ENCODE measurements at regions not wholly inside any gene's neighbourhood (a gene's known extent, or its start where the extent isn't known, plus 50 kb on each side); places are given as distances from the start of the nearest gene placed in this dataset.

DNA sequence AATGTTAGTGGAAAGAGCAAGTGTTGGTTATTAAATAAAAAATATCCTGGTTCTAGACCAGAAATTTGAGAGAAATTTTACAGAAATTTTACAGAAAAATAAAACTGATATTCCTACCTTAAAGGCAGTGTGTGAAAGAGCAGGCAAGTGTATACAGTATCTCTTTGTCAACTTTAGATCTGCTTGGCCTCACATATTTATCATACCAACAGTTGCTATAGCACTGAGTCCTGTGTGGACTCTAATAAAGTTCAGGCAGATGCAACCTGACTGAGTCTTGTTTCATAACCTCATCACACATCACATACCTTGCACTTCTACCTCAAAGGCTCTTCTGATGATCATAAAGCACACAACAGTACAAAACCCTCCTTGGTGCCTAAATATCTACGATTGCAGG, 552.4 kb upstream of the PCDH15 start:
- DNase-seq: no peak

DNA sequence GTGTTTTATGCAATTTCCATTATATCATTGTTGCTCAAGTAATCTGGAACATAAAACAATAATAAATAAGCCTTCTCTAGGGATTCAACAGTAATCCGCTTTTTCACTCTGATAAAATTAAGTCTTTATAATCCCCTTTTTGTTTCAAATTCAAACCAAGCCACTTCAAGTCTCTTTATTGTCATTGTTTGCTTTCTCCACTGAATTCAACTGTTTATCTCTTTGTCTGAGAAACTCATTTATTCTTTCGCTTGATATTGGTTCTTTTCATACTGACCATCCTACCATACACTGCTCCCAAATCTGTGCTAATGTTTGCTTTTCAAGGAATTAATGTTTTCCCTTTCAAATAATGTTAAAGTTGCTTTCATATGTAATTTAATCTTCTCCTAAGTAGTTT, 550.4 kb upstream of the PCDH15 start:
- DNase-seq: no peak

DNA sequence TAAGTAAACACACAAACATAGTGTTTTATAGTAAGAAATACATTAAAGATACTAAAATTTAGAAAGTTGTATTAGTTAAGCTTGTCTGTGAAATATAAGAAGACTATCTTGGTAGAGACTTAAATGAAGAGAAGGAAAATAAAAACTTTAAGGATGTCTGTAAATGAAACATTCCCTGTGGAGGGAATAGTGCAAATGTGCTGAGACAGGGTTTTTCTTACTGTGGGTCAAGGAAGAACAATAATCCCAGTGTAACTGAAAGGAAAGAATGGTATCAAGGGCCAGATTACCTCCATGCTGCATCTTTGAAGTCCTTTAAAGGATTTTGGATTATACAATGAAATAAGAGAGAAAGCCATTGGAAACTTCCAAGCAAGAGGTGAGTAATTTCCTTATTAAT, 547.5 kb upstream of the PCDH15 start:
- DNase-seq: no peak

DNA sequence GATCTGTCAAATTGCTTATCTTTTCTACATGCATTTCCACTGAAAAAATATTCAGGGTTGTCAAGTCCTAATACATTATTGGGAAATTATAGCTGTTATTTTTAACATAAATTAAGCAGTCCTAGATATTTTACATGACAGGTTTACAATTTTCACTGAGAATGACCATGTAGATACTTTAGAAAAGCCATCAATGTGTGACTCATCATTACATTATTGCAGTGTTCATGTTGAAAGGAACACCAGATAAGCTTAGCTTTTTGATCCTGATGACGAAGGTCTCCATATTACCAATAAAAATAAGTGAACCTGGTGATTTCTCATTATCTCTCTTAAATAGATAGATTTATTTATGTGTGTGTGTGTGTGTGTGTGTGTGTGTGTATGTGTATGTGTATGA, 529.5 kb upstream of the PCDH15 start:
- DNase-seq: no peak

DNA sequence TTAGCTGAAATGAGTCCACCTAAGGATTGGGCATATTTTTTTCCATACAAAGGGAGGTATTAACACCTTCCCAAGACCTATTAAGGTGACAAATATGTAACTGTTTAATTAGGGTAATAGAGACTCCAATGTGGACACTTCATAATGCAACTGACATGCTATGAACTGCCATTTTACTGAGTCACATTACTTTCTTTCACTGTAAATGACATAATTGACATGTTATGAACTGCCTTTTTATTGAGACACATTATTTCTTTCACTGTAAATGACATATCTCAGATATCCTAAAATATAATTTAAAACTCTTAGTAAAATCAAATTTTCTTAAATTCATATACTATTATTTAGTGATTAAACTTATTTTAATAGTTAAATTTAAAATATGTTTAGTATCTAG, 528.8 kb upstream of the PCDH15 start:
- no peak for DNase-seq

DNA sequence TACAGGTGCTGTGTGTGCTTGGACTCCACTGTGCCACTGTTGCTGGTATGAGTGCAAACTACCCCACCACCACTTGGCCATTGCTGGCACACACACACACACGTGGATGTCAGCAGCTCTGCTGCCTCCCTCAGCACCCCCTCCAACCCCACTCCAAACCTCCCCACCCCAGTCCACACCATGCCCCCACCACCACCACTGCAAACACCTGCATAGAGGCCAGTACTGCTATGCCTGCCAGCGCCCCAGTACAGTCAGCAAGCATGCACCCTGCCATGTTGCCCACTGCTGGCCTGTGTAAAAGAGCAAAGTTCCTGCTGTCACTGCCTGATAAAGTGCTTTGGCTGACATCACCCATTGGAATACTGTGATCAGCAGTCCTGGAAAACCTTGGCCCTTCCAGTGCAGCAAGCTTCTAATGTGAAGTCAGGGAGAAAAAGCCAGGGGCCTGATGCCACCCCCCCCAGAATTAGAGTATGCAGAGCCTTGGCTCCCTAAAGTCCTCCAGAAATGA, 519.2 kb upstream of the PCDH15 start:
- no peak for DNase-seq

DNA sequence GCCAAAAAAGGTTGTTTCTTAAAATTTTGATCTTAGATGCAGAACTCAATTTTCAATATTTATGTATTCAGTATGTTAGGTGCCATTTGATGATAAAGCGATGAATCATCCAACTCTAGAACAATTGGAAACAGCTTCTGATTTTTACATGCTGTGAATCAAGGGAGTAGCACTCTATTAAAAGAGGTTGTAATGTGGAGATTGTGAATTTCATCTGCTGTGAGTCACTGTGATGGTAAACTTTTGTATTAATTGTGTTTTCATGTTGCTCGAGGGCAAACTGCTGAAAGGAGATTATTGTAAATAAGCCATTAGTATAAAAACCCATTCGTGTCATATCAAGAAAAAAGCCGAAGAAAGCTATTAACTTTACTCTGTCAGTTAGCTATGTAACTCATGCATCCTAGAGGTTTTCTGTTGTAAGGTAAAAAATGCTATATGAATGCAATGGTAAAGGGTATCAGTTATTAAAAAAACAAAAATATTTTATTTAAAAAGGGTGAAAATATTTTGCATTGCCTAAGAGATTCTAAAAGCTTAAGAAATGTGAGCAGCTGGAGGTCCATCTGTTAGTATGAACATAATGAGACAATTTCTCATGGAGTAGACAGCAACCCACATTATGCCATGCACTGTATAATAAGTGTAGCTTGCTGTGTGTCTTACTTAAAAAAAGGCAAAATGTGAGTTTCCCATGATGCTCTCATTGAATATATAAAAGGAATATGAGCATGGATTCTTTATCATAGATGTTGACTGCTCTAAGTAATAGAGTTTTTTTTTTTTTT, 511.0 kb upstream of the PCDH15 start:
- no peak for DNase-seq

DNA sequence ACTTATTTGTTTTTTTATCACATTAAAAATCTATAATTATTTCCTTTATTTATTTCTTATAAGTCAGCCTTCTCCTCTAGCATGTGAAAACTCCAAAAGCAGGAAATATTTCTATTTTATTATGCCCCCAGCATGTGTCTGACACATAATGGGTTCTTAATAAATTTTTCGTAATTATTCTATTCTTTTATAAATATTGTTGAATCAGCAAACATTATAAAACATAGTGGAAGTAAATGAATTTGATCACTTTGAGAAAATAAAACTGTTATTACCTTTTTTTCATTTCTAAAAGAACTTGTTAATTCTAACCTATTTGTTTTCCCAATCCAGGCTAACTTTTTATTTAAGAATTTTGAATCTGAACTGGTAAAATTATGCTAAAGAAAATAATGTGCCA, 509.1 kb upstream of the PCDH15 start:
- DNase-seq: no peak

DNA sequence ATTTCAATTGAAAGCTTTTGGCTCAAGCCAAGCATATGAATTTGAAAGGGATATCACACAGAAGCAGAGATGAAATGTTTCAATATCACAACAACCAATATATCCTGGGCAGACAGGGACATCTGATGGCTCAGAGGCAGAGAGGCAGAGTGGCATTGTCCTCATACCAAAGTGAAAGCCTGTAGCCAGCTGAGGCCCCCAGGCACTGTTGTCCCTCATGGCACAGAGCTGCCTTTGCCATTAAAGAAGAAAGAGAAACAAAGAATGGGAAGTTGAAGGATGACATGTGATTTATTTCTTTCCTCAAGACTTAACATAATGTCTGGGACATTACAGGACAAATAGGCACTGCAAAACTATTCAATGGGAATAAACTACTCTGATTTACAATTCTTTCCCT, 504.3 kb upstream of the PCDH15 start:
- no peak for DNase-seq

DNA sequence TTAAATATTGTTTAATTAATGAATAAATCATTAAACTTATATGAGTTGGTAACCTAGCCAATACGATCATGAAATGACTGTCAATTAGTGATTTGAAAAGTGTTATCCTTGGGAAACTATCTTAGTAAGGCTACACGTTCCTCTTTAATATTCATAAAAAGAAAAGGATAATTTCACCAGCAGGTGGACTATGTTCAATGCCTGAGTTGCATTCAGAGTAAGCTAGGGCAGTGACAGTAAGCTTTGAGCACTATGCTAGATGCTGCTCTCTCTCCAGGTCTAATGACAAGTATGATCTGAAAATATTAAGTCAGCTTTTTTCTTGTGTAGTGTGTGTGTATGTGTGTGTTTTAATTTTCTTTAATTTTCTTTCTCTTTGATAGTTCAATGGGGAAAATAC, 486.3 kb upstream of the PCDH15 start:
- DNase-seq: no peak

DNA sequence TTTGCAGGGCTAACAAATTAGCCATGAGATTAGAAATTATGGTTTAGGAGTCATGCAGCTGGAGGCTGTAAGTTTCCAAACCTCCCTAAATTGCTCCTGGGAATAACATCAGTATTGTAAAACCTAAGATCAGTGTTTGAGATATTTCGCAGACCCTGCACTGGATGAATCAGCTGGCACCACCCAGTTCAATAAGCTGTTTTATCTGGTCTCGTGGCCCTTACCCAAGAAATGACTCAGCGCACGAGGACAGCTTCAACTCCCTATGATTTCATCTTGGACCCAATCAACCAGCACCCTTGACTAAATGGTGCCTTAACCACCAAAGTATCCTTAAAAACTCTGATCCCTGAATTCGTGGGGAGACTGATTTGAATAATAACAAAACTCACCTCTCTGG, 482.0 kb upstream of the PCDH15 start:
- no peak for DNase-seq

DNA sequence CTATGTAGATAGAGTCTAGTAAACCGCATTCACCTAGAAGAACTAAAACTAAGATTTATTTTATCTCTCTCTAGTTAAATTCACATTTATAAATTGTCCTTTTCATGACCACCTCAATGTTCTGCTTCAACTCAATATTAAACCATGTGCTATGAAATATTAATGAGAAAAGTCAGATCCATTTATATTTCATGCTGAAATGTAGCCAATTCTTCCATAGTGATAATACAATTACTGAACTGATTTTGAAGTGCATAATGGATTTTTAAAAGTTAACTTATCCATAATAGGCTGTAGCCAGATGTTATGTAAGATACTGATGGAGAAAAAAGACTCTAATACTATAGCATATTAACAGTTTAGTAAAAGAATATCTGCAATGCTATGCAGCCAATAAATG, 479.7 kb upstream of the PCDH15 start:
- DNase-seq: no peak

DNA sequence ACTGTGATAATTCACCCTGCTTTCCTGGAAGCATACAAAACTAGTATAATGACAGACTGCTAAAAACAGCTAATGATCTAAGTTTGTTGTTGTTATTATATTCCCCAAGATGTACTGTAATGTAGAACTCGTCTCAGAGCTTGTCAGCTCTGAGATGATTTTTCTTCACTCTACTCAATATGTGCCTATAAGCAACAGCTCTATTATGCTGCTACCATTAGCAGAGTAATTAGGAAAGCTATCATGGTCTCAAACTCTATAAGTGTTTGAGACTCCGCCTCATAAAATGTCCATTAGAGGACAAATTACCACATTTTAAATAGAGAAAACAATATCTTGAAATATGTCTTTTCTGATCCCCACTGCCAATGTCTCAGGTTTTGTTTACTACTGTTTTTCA, 476.5 kb upstream of the PCDH15 start:
- DNase-seq: no peak

DNA sequence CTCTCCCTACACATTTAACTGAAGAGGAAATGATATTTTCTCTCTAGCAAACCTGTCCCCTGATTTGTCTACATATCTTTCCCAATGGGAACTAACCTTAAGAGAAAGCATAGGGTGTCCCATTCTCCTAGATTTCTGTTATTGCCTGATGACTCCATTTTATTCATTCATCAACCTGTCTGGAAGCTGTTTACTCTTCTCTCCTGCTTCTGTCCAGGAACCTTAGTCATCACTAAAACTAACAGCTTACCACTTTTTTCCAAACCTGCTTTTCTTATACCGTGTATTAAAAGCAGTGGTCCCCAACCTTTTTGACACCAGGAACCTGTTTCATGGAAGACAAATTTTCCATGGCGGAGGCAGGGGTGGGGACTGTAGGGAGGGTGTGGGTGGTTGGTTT, 473.3 kb upstream of the PCDH15 start:
- no peak for DNase-seq

DNA sequence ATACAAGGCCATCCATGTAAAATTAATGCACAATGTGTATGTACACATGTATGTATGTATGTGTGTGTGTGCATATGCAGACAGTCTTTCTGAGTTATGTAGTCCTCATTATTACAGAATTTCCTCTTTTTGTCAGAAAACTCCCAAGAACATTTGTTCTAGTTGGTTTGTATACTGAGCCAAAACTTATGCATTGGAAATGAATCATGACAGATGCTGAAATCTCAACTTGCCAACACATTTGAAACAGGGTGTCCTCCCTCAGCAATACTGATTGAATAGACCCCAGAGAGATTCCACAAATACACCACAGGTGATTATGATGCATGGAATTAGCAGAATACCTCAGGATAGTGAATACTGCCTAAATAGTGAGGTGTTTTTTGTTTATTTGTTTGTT, 472.9 kb upstream of the PCDH15 start:
- DNase-seq: no peak

DNA sequence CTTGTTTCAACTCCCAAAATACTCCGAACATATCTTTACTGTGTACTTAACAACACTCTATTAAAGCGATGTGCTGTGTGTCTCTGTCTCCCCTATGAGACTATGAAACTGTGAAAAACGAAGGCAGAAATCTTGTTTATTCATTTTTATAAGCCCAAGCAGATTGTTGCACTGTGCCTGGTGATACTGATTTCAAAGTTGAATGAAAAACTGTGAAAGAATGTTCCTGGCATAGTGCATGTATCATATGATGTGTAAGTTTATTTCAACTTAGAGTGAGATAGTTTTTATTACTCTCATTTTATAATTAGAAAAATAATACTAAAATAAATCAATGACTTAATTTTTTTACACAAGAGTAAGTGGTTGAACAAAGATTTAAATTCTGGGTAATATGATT, 471.9 kb upstream of the PCDH15 start:
- DNase-seq: no peak

DNA sequence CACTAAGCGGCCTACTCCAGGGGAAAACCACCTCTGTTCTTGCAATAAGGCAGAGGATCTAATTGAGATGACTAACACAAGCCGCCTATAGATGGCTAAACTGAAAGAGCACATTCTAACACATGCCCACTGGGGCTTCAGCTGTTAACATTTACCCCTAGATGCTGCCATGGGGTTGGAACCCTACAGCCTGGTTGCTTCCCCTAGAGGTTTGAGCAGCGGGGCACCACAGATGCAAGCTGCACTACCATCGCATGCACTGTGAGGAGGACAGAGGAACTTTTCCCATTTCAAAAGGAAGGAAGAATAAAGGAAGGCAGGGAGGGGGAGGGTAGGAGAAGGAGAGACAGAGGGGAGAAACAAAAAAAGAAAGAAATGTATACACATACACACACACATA, 465.8 kb upstream of the PCDH15 start:
- no peak for DNase-seq

DNA sequence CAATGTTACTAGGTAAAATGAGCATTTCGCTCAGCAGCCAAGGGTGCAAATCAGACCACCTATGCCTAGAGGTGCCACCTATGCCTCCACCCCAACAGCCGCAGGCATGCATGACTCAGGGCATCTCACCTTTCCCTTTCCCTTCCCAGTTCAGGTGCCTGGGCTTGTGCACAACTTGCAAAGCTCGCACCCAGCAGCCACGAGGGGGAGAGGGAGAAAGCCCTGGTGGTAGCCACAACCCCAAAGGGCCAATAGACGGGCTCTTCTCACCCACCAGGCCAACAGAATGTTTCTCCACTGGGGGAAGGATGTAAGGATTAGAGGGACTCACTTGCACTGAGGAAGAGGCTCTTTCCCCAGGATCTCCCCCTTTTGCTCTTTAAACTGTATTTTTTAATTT, 462.3 kb upstream of the PCDH15 start:
- DNase-seq: no peak

DNA sequence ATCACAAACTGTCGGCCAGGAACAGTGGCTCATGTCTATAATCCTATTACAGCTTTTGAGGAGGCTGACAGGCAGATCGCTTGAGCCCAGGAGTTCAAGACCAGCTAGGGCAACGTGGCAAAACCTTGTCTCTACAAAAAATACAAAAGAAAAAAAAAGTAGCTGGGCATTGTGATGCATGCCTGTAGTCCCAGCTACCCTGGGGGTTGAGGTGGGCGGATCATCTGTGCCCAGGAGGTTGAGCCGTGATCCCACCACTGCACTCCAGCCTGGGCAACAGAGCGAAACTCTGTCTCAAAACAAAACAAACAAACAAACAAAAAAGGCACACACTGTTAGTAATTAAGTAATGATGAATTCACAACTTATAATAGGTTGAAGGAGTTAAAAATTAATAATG, 441.5 kb upstream of the PCDH15 start:
- no peak for DNase-seq

DNA sequence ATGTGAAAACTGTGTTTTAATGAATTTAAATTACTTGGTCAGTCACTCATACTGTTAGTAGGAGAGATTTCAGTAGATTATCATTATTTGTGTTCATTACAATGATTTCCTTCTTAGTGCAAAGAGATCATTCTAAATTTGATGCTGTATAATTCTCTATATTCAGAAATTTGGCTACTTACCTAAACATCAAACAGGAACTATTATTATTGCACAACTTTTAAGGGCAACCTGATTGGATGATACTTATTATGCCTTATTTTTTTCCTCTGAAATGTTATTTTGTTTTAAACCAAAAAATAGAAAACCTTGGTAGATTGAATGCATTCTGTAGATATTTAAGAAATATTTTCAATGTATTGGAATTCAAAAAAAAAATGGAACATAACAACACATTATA, 436.4 kb upstream of the PCDH15 start:
- DNase-seq: no peak

DNA sequence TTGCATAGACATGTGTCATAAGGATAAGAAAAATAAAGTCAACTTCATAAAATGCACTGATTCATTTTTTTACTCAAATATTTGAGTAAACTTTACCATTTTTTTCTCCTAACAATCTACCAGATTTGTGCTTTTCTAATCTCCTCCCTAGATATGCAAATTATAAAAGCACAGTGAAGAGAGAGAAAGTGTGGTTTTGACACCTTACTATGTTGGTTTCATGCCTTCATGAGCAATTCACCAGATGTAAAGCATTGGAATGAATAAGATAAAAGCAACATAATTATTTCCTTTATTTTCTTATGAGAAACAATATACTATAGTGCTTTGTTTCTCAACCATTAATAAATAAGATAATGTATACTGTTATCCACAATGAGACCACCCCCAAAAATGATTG, 432.5 kb upstream of the PCDH15 start:
- no peak for DNase-seq

DNA sequence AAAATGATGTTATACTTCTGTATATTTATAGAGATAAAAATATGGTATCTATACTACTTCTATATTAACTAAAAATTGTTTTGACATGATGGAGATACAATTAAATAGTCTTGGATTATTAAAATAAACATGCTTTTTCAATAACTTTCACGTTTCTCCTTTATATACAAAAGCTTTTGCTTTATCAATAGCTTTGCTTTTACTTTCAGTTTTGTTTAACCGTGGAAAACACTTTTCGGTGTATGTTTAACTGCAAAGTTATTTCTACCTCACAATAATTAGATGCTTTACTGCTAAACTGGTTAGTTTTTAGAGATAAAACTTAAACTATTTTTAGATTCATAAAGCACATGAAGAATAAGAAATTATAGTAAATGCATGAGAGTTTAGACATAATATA, 432.1 kb upstream of the PCDH15 start:
- no peak for DNase-seq

DNA sequence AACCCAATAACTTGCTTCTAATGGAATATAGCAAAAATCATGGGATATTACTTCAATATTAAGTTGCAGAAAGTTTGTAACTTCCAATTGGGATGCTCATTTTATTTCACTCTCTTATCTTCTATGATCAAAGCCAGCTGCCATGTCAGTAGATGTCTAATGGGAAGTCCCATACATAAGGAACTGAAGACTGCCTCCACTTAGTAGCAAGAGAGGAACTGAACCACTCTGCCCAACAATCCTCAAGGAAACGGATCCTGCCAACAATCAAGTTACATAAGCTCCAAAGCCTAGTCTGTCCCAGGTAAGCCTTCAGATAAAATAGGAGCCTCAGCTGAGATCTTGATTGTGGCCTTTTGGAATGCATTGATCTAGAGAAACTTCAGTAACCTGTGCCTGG, 431.5 kb upstream of the PCDH15 start:
- no peak for DNase-seq

DNA sequence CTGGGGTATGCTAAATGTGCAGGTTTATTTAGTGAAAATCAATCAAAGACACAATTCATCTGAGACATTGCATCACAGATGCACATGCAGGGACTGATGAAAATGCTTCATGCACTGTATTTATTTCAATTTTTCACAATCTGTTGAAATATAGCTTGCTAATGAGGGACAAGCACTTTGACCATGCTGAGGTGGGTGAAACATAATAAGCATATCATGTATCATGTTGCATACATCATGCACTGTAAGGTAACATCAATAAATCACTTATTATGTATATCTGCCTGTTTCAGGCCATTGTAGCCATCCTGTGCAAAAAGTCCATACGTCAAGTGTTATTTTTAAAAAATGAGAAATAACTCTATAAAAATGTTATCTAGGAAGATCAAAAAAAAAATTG, 426.9 kb upstream of the PCDH15 start:
- DNase-seq: no peak

Measured in dermis blood vessel endothelial cell (primary cell).